BE2C (cell line): ENCODE measurements at regions not wholly inside any gene's neighbourhood (a gene's known extent, or its start where the extent isn't known, plus 50 kb on each side); places are given as distances from the start of the nearest gene placed in this dataset.

Experiments
- DNase-seq: peaks from one replicate; pipeline ENCODE4 v3.0.0-alpha.2; 2020
- H3K27me3 ChIP-seq: fragments of 250-450 bp; sonication (Bioruptor Pico); 2 replicates; pipeline ENCODE4 v1.5.1; 2020; ENCODE audit warnings: mild to moderate bottlenecking
- H3K36me3 ChIP-seq: fragments of 250-450 bp; sonication (Bioruptor Pico); 2 replicates; pipeline ENCODE4 v1.5.1; 2020; ENCODE audit warnings: mild to moderate bottlenecking
- H3K4me1 ChIP-seq: fragments of 250-450 bp; sonication (Bioruptor Pico); 2 replicates; pipeline ENCODE4 v1.5.1; 2020
- H3K4me3 ChIP-seq: 2 replicates; pipeline ENCODE4 v1.5.1; 2011; ENCODE audit warnings: low read depth, low read length
- H3K9me3 ChIP-seq: fragments of 250-450 bp; sonication (Bioruptor Pico); 2 replicates; pipeline ENCODE4 v1.5.1; 2020
- TF ChIP-seq, protein P1 (sequence below): IDR thresholded peaks from 2 replicates; pipeline ENCODE4 v1.5.1; 2012; ENCODE audit warnings: mild to moderate bottlenecking, low read depth, low read length

DNA sequence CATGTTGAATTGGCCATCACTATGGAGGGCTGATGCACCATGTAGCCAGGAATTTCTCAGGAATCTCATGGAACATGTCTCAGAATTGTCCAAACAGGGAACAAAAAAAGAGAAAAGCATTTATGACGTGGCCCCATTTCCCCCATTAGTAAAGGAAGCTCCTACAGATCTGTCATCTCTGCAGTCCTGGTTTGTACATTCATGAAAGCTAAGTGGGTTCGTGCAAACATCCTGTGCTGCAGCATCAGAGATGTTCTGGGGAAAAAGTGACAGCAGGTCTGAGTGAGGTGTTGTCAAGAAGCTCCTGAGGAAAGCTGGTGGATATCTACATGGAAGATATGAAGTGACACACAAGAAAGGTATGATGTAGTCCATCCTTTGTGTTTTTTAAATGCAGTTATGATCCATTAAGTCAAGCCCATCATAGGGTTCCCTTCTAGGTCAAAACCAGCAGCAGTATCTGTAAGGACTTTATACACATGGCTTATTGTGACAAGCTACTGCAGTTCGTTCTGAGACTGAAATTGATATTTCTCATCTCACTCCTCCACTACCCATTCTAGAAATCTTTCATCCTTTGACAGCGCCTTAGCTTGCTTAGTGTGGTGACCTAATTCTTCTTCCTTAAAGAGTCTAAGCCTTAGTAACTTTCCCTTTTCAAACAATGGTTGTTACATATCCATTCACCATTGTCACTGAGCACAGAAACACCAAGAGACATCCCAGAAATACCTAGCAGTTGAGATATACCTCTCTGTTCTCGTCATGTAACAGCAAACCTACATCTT lies 200.0 kb upstream of the TCF21 start:
- Histone ChIP-seq H3K4me1 (no peaks in the 10 kb centered on the region), H3K9me3 (no peaks in the 10 kb centered on the region), H3K36me3 (no peaks in the 10 kb centered on the region), H3K27me3 (peaks cover 20% of the 10 kb centered on the region), H3K4me3 (no peak overlapping the region)
- TF ChIP-seq, protein P1, sequence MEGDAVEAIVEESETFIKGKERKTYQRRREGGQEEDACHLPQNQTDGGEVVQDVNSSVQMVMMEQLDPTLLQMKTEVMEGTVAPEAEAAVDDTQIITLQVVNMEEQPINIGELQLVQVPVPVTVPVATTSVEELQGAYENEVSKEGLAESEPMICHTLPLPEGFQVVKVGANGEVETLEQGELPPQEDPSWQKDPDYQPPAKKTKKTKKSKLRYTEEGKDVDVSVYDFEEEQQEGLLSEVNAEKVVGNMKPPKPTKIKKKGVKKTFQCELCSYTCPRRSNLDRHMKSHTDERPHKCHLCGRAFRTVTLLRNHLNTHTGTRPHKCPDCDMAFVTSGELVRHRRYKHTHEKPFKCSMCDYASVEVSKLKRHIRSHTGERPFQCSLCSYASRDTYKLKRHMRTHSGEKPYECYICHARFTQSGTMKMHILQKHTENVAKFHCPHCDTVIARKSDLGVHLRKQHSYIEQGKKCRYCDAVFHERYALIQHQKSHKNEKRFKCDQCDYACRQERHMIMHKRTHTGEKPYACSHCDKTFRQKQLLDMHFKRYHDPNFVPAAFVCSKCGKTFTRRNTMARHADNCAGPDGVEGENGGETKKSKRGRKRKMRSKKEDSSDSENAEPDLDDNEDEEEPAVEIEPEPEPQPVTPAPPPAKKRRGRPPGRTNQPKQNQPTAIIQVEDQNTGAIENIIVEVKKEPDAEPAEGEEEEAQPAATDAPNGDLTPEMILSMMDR, result no peak
- no peak for DNase-seq

DNA sequence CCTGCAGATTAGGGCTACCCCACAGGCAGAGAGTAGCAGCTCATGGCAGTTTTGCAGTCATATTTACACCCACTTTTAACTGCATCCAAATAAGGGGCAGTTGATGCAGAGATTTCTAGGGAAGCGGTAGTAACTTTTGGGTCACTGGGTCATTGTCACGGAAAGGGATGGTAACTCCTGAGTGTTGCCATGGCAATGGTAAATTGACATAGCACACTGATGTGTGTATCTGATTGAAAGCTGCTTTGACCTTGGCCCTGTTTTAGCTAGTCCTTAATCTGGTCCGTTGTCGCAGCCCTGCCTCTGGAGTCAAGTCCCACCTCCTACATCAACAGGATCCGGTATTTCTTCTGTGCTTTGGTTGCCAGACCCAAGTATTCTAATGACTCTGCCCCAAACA lies 199.1 kb upstream of the TCF21 start:
- no peak for DNase-seq
- H3K4me3 ChIP-seq, result no peak overlapping the region
- TF ChIP-seq, protein P1, result no peak

DNA sequence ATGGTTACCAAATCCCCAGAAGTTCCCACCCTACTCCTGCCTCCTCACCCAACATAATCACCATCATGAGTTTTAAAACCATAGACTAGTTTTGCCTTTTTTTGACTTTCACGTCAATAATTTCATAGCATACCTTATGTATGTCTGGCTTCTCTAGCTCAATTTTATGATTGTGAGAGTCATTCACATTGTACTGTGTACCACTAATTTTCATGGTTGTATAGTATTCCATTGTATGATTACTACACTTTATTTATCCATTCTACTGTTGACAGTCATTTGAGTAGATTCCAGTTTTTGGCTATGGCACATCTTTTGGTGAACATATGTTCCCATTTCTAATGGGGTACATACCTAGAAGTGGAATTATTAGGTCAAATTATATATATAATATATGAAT lies 195.3 kb upstream of the TCF21 start:
- peaks cover 14% of the 10 kb centered on the region; the same call in 1 of the 2 replicates for H3K27me3 ChIP-seq
- H3K9me3 ChIP-seq, result no peaks in the 10 kb centered on the region; the same call in 1 of the 2 replicates
- no peaks in the 10 kb centered on the region for H3K4me1 ChIP-seq
- TF ChIP-seq, protein P1, result no peak
- H3K36me3 ChIP-seq, result no peaks in the 10 kb centered on the region
- DNase-seq, result no peak
- no peak overlapping the region for H3K4me3 ChIP-seq

More for the DNA sequence above, 199.1 kb upstream of the TCF21 start:
- Histone ChIP-seq H3K4me1 (no peaks in the 10 kb centered on the region), H3K36me3 (no peaks in the 10 kb centered on the region), H3K27me3 (peaks cover 20% of the 10 kb centered on the region), H3K9me3 (no peaks in the 10 kb centered on the region)

DNA sequence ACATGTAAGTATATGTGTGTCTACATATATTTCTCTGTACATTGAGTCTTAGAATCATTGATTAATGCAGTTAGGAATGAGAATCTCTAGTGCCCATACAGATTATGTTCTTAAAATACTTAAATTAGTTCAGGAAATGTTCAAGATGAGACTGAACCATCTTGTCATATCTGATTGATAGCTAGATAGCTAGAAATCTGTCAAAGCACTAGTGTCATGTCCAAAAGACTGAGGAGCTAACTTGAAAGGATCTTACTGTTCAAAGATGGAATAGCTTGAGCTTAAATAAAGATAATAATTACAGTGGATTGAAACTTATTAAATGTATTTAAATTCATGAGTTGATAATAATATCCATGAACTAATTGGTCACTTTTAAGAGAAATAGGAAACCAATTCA lies 191.7 kb upstream of the TCF21 start:
- Histone ChIP-seq H3K9me3 (no peaks in the 10 kb centered on the region; the same call in 1 of the 2 replicates), H3K36me3 (no peaks in the 10 kb centered on the region), H3K4me3 (no peak overlapping the region), H3K4me1 (no peaks in the 10 kb centered on the region), H3K27me3 (no peaks in the 10 kb centered on the region)
- TF ChIP-seq, protein P1, result no peak
- no peak for DNase-seq

DNA sequence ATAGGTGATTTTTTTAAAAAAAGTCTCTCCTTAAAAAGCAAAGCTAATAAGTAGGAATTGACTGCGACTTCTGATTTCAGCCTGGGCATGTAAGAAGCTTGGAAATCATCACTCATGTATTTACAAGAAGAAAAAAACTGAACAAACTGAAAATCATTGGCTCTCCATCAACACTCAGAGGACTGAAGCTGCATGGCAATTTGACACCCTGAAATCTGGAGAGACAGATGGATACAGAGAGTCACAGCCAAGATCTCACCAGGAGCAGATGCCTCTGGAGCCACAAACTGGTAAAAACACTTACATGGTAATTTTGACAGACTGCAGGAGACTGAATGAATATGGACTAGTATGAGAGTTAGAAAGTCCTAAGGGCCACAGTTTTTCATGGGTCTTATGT lies 191.2 kb upstream of the TCF21 start:
- H3K9me3 ChIP-seq, result no peaks in the 10 kb centered on the region; the same call in 1 of the 2 replicates
- no peak for DNase-seq
- H3K36me3 ChIP-seq, result no peaks in the 10 kb centered on the region

DNA sequence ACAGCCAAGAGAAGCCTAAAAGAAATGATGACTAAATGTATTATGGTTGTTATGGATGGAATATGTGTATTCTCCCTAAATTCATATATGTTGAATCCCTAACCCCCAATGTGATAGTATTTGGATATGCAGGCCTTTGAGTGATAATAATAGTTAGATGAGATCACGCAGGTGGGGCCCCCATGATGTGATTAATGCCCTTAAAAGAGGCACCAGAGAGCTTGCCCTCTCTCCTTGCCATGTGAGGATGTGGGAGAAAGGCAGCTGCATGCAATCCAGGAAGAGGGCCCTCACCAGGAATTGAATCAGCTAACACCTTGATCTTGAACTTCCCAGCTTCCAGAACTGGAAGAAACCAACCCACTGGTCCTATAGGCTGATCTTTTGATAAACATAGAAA lies 190.6 kb upstream of the TCF21 start:
- no peak for DNase-seq
- TF ChIP-seq, protein P1, result no peak
- H3K27me3 ChIP-seq, result no peaks in the 10 kb centered on the region
- H3K4me1 ChIP-seq, result no peaks in the 10 kb centered on the region
- H3K4me3 ChIP-seq, result no peak overlapping the region
- no peaks in the 10 kb centered on the region; the same call in 1 of the 2 replicates for H3K9me3 ChIP-seq
- no peaks in the 10 kb centered on the region for H3K36me3 ChIP-seq

More for the DNA sequence above, 191.2 kb upstream of the TCF21 start:
- Histone ChIP-seq H3K27me3 (no peaks in the 10 kb centered on the region), H3K4me1 (no peaks in the 10 kb centered on the region), H3K4me3 (no peak overlapping the region)
- TF ChIP-seq, protein P1, result no peak
